ENCODE measurements at regions not wholly inside any gene's neighbourhood (a gene's known extent, or its start where the extent isn't known, plus 50 kb on each side); places are given as distances from the start of the nearest gene placed in this dataset.

- Histone ChIP-seq H3K4me3 (no peak overlapping the region), H3K9me3 (no peaks in the 10 kb centered on the region), H3K36me3 (no peaks in the 10 kb centered on the region), H3K27ac (no peak overlapping the region), H3K27me3 (no peaks in the 10 kb centered on the region), H3K4me1 (no peaks in the 10 kb centered on the region)
- DNase-seq (ENCODE audit: low spot score), result no peak
- TF ChIP-seq CTCF (IDR thresholded peaks at IDR 0.05), result no peak
Observed at GRCh38 chr13:102510072-102510471, 86.7 kb upstream of the TPP2 start.

GRCh38 chr13:102508411-102508810 is 88.4 kb upstream of the TPP2 start:
- H3K4me3 ChIP-seq, result no peak overlapping the region
- DNase-seq (ENCODE audit: low spot score), result no peak
- no peaks in the 10 kb centered on the region for H3K36me3 ChIP-seq
- H3K27me3 ChIP-seq, result no peaks in the 10 kb centered on the region
- no peaks in the 10 kb centered on the region for H3K9me3 ChIP-seq
- no peaks in the 10 kb centered on the region for H3K4me1 ChIP-seq
- no peak for TF ChIP-seq CTCF (IDR thresholded peaks at IDR 0.05)
- no peak overlapping the region for H3K27ac ChIP-seq

- no peak overlapping the region for H3K27ac ChIP-seq
- TF ChIP-seq CTCF (IDR thresholded peaks at IDR 0.05), result no peak
- H3K36me3 ChIP-seq, result no peaks in the 10 kb centered on the region
- DNase-seq (ENCODE audit: low spot score), result no peak
- H3K9me3 ChIP-seq, result no peaks in the 10 kb centered on the region
- H3K4me1 ChIP-seq, result no peaks in the 10 kb centered on the region
- H3K4me3 ChIP-seq, result no peak overlapping the region
- no peaks in the 10 kb centered on the region for H3K27me3 ChIP-seq
Observed at GRCh38 chr13:102504002-102504401, 92.8 kb upstream of the TPP2 start.

GRCh38 chr13:102495663-102496062 is 93.8 kb upstream of the FGF14 start:
- H3K4me3 ChIP-seq, result no peak overlapping the region
- H3K27me3 ChIP-seq, result no peaks in the 10 kb centered on the region
- DNase-seq (ENCODE audit: low spot score), result no peak
- no peak for TF ChIP-seq CTCF (IDR thresholded peaks at IDR 0.05)
- no peaks in the 10 kb centered on the region for H3K36me3 ChIP-seq
- H3K4me1 ChIP-seq, result no peaks in the 10 kb centered on the region
- H3K27ac ChIP-seq, result no peak overlapping the region
- H3K9me3 ChIP-seq, result no peaks in the 10 kb centered on the region

- DNase-seq (ENCODE audit: low spot score), result no peak
- H3K4me1 ChIP-seq, result no peaks in the 10 kb centered on the region
- no peaks in the 10 kb centered on the region for H3K36me3 ChIP-seq
- H3K9me3 ChIP-seq, result no peaks in the 10 kb centered on the region
- H3K27ac ChIP-seq, result no peak overlapping the region
- no peak overlapping the region for H3K4me3 ChIP-seq
- no peaks in the 10 kb centered on the region for H3K27me3 ChIP-seq
- no peak for TF ChIP-seq CTCF (IDR thresholded peaks at IDR 0.05)
Observed at GRCh38 chr13:102487330-102487729, 85.5 kb upstream of the FGF14 start.

- no peaks in the 10 kb centered on the region for H3K36me3 ChIP-seq
- no peak for DNase-seq (ENCODE audit: low spot score)
- peak in 1 of 2 donors; percentile 32 for TF ChIP-seq CTCF (IDR thresholded peaks at IDR 0.05)
- no peak overlapping the region for H3K27ac ChIP-seq
- H3K9me3 ChIP-seq, result no peaks in the 10 kb centered on the region
- H3K4me1 ChIP-seq, result no peaks in the 10 kb centered on the region
- H3K4me3 ChIP-seq, result no peak overlapping the region
- H3K27me3 ChIP-seq, result no peaks in the 10 kb centered on the region
Observed at GRCh38 chr13:102484329-102484728, 82.5 kb upstream of the FGF14 start.

Measured in right atrium auricular region (tissue), 2 donors.